ENCODE measurements at regions not wholly inside any gene's neighbourhood (a gene's known extent, or its start where the extent isn't known, plus 50 kb on each side); places are given as distances from the start of the nearest gene placed in this dataset.

GRCh38 chr9:32171339-32171738 is 213.1 kb upstream of the ACO1 start:
- no peak for TF ChIP-seq POLR2A (IDR thresholded peaks at IDR 0.05)
- TF ChIP-seq, protein P1, sequence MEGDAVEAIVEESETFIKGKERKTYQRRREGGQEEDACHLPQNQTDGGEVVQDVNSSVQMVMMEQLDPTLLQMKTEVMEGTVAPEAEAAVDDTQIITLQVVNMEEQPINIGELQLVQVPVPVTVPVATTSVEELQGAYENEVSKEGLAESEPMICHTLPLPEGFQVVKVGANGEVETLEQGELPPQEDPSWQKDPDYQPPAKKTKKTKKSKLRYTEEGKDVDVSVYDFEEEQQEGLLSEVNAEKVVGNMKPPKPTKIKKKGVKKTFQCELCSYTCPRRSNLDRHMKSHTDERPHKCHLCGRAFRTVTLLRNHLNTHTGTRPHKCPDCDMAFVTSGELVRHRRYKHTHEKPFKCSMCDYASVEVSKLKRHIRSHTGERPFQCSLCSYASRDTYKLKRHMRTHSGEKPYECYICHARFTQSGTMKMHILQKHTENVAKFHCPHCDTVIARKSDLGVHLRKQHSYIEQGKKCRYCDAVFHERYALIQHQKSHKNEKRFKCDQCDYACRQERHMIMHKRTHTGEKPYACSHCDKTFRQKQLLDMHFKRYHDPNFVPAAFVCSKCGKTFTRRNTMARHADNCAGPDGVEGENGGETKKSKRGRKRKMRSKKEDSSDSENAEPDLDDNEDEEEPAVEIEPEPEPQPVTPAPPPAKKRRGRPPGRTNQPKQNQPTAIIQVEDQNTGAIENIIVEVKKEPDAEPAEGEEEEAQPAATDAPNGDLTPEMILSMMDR (IDR thresholded peaks at IDR 0.05) = no peak
- ATAC-seq (no peak), DNase-seq (no peak)
- Histone ChIP-seq H3K27ac (no peak overlapping the region), H3K9me3 (peaks cover 0 to 1% (median 0%) of the 10 kb centered on the region in 12 donors), H3K4me1 (no peaks in the 10 kb centered on the region), H3K4me3 (no peak overlapping the region), H3K27me3 (no peaks in the 10 kb centered on the region), H3K36me3 (no peaks in the 10 kb centered on the region)
- WGBS, 4 donors = 22 to 36% (median 29%) methylated on average over 3 of the region's 3 CpGs
- intact Hi-C loops (cut with DNase I) = no loop called here

DNA sequence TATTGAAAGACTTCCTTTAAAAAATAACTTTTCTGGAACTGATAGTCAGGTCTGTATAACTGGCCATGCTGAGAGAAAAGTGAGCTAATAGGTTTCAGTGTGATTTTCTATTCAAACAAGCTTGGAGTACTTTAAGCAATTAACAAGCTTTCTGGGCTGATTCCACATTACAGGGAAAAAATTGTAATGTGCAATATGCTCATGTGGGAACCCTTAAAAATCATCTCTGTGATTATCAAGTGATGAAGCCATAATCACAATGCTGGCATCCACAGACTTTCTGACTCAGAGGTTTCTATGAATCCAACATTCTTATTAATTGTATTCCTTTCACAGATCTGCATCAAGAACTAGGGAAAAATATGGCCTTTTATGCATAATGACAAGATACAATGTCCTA is 212.2 kb upstream of the ACO1 start:
- Histone ChIP-seq H3K4me3 (no peak overlapping the region), H3K4me1 (no peaks in the 10 kb centered on the region), H3K27ac (no peak overlapping the region), H3K9me3 (peaks cover 0 to 5% (median 0%) of the 10 kb centered on the region in 12 donors), H3K36me3 (no peaks in the 10 kb centered on the region), H3K27me3 (no peaks in the 10 kb centered on the region)
- intact Hi-C loops (cut with DNase I) = no loop called here
- ATAC-seq (no peak), DNase-seq (no peak)
- TF ChIP-seq, protein P1 (IDR thresholded peaks at IDR 0.05) = no peak
- TF ChIP-seq POLR2A (IDR thresholded peaks at IDR 0.05) = no peak

DNA sequence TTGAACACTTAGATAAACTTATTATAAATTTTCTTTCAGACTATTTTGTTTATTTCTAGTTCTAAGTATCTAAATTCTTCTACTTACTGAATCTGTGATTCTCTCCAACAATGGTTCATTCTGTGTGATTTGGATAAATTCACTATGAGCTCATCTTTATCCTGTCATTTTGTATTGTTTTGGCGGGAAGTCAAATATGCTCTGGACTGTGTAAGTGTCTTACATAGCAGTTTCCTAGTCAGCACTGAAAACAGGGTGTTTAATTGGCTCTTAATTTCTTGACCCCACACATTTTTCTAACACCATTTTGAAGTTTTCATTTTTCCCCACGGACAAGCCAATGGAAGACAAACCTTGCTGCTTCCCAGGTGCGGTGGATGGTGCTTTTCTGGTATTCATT is 207.0 kb upstream of the ACO1 start:
- H3K9me3 ChIP-seq = peaks cover 0 to 5% (median 0%) of the 10 kb centered on the region in 12 donors
- no peaks in the 10 kb centered on the region for H3K27me3 ChIP-seq
- WGBS, 4 donors = 54 to 66% (median 62%) methylated on average over 3 of the region's 3 CpGs
- no peak for DNase-seq
- intact Hi-C loops (cut with DNase I) = no loop called here
- H3K4me1 ChIP-seq = no peaks in the 10 kb centered on the region
- H3K4me3 ChIP-seq = no peak overlapping the region
- H3K36me3 ChIP-seq = no peaks in the 10 kb centered on the region
- ATAC-seq = no peak
- TF ChIP-seq, protein P1 (IDR thresholded peaks at IDR 0.05) = no peak
- no peak for TF ChIP-seq POLR2A (IDR thresholded peaks at IDR 0.05)
- no peak overlapping the region for H3K27ac ChIP-seq

DNA sequence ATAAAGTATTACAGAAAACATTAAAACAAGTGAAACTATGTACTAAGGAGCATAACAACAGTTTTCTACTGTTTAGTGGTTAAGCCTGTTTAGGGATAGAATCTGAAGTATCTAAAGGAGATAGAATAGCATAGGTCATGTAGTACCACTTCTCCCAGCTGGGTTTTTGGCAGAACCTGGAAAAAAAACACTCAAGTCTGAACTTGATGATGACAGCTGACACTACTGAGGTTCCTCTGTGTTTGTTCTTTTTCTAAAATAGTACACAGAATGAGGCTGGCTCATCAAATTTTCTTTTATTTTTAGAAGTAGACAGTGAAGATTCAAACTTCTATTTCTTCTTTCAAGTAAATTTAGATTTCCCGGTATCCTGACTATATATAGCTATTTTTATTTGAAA is 203.8 kb upstream of the ACO1 start:
- no peaks in the 10 kb centered on the region for H3K4me1 ChIP-seq
- no peak for ATAC-seq
- 70 to 78% (median 71%) methylated on average over 1 of the region's 1 CpG for WGBS, 4 donors
- no peak overlapping the region for H3K27ac ChIP-seq
- peaks cover 0 to 5% (median 0%) of the 10 kb centered on the region in 12 donors for H3K9me3 ChIP-seq
- intact Hi-C loops (cut with DNase I) = no loop called here
- no peak for DNase-seq
- H3K36me3 ChIP-seq = no peaks in the 10 kb centered on the region
- TF ChIP-seq POLR2A (IDR thresholded peaks at IDR 0.05) = no peak
- TF ChIP-seq, protein P1 (IDR thresholded peaks at IDR 0.05) = no peak
- H3K4me3 ChIP-seq = no peak overlapping the region
- H3K27me3 ChIP-seq = no peaks in the 10 kb centered on the region
